ENCODE measurements at regions not wholly inside any gene's neighbourhood (a gene's known extent, or its start where the extent isn't known, plus 50 kb on each side); places are given as distances from the start of the nearest gene placed in this dataset.
A peak's percentile ranks its signal among the peaks of the same experiment; 100 is the strongest.

- no peak for DNase-seq
Measured at GRCh38 chr11:129265125-129265788, 73.1 kb upstream of the ARHGAP32 start.

GRCh38 chr11:129264114-129264513 lies 72.0 kb upstream of the ARHGAP32 start:
- no peak for DNase-seq

GRCh38 chr11:129260750-129261149 lies 68.6 kb upstream of the ARHGAP32 start:
- no peak for DNase-seq

- no peak for DNase-seq
Measured at GRCh38 chr11:129259931-129260348, 67.8 kb upstream of the ARHGAP32 start.

GRCh38 chr11:129258205-129258604 lies 66.1 kb upstream of the ARHGAP32 start:
- DNase-seq = no peak

- no peak for DNase-seq
Measured at GRCh38 chr11:129257512-129257911, 65.4 kb upstream of the ARHGAP32 start.

- no peak for DNase-seq
Measured at GRCh38 chr11:129252621-129253020, 60.5 kb upstream of the ARHGAP32 start.

GRCh38 chr11:129251067-129251466 lies 58.9 kb upstream of the ARHGAP32 start:
- DNase-seq = peak; percentile 51

GRCh38 chr11:129249923-129250322 lies 57.8 kb upstream of the ARHGAP32 start:
- DNase-seq = no peak

GRCh38 chr11:129249351-129249750 lies 57.2 kb upstream of the ARHGAP32 start:
- DNase-seq = peak; percentile 94

- peak; percentile 84 for DNase-seq
Measured at GRCh38 chr11:129248618-129249017, 56.5 kb upstream of the ARHGAP32 start.

- DNase-seq = peak; percentile 66
Measured at GRCh38 chr11:129247135-129247534, 55.0 kb upstream of the ARHGAP32 start.

- DNase-seq = no peak
Measured at GRCh38 chr11:129242855-129243254, 50.7 kb upstream of the ARHGAP32 start.
